ENCODE measurements at regions not wholly inside any gene's neighbourhood (a gene's known extent, or its start where the extent isn't known, plus 50 kb on each side); places are given as distances from the start of the nearest gene placed in this dataset.
A peak's percentile ranks its signal among the peaks of the same experiment; 100 is the strongest.

DNA sequence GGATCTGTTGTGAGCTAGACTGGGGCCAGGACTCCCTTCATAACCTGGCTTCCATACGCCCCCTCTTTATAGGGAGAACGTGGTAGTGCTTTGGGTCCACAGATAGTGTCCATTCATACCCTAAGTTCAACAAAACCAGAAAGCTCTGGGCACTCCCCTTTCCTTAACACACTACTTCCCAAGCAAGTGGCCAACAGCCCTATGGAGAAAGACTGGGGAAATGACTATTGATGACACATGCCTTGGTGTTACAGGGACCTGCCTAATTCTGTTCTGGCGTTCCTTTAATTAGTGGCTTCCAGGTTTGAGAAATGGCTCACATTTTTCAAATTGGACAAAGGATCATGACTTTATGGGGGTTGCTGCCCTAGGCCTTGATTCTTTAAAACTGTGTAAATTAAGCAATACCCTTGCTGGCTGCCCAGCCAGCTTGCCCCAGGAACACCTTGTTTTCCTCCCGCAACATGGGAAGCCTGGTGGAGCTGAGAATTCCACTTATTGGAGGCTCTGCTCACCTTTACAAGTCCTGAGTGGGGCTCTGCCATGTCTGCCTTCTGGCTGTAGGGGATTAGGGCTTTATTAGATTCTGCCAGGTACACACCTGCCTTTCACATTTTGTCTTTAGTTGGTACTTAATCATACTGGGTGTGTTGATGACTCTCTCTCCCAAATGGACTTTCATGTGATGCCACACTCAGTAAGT lies 61.1 kb downstream of the RGS12 start:
- Histone ChIP-seq H3K4me1 (ENCODE audit: control insufficient read depth, insufficient read depth, low read length) (no peaks in the 10 kb centered on the region), H3K9me3 (replicated peaks; ENCODE audit: control insufficient read depth, low read depth, low read length) (peaks cover 6% of the 10 kb centered on the region), H3K4me3 (ENCODE audit: low read length) (no peak overlapping the region), H3K36me3 (ENCODE audit: control insufficient read depth, insufficient read depth, low read length) (no peaks in the 10 kb centered on the region), H3K27me3 (ENCODE audit: control insufficient read depth, insufficient read depth, low read length) (no peaks in the 10 kb centered on the region), H3K27ac (ENCODE audit: low read length) (no peak overlapping the region)
- 91% methylated on average over 1 of the region's 4 CpGs for WGBS (ENCODE audit: insufficient coverage)
- no peak for DNase-seq

DNA sequence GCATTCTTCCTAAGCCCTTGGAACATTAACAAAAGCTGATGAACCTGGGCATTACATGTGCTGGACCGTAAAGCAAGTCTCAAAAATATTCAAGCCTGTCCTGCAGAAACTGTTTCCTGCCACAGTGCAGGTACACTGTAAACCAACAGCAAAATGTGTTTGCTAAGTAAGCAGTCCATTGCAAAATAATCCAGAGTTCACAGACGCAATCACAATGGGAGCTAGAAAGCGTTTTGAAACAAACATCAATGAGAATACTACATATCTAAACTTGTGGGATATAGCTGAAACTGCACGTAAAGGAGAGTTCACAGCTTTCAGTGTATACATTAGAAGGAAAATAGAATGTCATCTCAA lies 61.6 kb downstream of the RGS12 start:
- Histone ChIP-seq H3K4me3 (ENCODE audit: low read length) (no peak overlapping the region), H3K27ac (ENCODE audit: low read length) (no peak overlapping the region), H3K9me3 (replicated peaks; ENCODE audit: control insufficient read depth, low read depth, low read length) (peaks cover 6% of the 10 kb centered on the region), H3K4me1 (ENCODE audit: control insufficient read depth, insufficient read depth, low read length) (no peaks in the 10 kb centered on the region), H3K36me3 (ENCODE audit: control insufficient read depth, insufficient read depth, low read length) (no peaks in the 10 kb centered on the region), H3K27me3 (ENCODE audit: control insufficient read depth, insufficient read depth, low read length) (no peaks in the 10 kb centered on the region)
- DNase-seq, result no peak
- 43% methylated on average over 1 of the region's 4 CpGs for WGBS (ENCODE audit: insufficient coverage)

DNA sequence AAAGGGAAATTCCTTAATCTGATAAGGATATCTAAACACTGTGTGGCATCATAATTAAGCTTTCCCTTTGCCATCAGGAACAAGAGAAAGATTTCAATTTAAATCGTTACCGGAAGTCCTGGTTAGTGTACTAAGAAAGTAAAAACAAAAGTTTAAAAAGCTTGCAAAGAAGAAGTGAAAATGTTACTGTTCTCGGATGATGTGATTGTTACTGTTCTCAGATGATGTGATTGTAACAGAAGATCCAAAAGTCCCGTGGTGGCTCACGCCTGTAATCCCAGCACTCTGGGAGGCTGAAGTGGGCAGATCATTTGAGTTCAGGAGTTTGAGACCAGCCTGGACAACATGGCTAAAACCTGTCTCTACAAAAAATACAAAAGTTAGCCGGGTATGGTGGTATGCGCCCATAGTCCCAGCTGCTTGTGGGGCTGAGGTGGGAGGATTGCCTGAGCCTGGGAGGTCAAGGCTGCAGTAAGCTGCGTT lies 62.5 kb downstream of the RGS12 start:
- Histone ChIP-seq H3K9me3 (replicated peaks; ENCODE audit: control insufficient read depth, low read depth, low read length) (peaks cover 6% of the 10 kb centered on the region), H3K36me3 (ENCODE audit: control insufficient read depth, insufficient read depth, low read length) (no peaks in the 10 kb centered on the region), H3K4me3 (ENCODE audit: low read length) (no peak overlapping the region), H3K4me1 (ENCODE audit: control insufficient read depth, insufficient read depth, low read length) (no peaks in the 10 kb centered on the region), H3K27ac (ENCODE audit: low read length) (no peak overlapping the region), H3K27me3 (ENCODE audit: control insufficient read depth, insufficient read depth, low read length) (no peaks in the 10 kb centered on the region)
- DNase-seq, result no peak
- 94% methylated on average over 5 of the region's 8 CpGs for WGBS (ENCODE audit: insufficient coverage)

DNA sequence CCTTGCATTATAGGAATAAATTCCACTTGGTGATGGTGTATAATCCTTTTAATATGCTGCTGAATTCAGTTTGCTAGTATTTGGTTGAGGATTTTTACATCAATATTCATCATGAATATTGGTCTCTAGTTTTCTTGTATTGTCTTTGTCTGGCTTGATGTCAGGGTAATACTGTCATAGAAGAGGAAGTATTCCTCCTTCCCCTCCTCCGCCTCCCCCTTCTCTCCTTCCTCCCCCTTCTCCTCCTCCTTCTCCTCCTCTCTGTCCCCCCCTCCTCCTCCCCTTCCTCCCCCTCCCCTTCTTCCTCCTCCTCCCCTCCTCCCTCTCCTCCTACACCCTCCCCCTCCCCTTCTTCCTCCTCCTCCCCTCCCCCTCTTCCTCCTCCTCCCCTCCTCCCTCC lies 65.8 kb downstream of the RGS12 start:
- no CpG with 5 or more reads among the region's 1 CpG for WGBS (ENCODE audit: insufficient coverage)
- no peak overlapping the region for H3K27ac ChIP-seq (ENCODE audit: low read length)
- no peaks in the 10 kb centered on the region for H3K27me3 ChIP-seq (ENCODE audit: control insufficient read depth, insufficient read depth, low read length)
- peaks cover 5% of the 10 kb centered on the region for H3K4me1 ChIP-seq (ENCODE audit: control insufficient read depth, insufficient read depth, low read length)
- no peak overlapping the region for H3K4me3 ChIP-seq (ENCODE audit: low read length)
- peaks cover 2% of the 10 kb centered on the region for H3K9me3 ChIP-seq (replicated peaks; ENCODE audit: control insufficient read depth, low read depth, low read length)
- no peak for DNase-seq
- H3K36me3 ChIP-seq (ENCODE audit: control insufficient read depth, insufficient read depth, low read length), result no peaks in the 10 kb centered on the region

DNA sequence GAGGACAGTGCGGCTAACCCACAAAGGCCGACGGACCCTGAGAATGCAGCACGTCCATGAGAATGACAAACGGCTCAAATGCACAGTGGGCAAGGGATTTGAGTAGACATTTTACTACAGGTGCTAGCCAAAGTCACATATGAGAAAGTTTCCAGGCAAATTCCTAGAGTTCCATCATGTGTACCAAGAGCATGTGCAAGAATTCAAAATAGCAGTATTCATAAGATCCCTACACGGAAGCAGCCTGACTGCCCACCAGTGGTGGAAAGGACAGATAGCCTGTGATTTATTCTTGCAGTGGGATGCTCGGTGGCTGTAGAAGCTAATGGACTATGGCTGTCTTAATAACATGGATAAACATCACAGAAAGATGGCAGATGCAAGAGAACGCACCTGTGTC lies 68.0 kb downstream of the RGS12 start:
- 79% methylated on average over 2 of the region's 8 CpGs for WGBS (ENCODE audit: insufficient coverage)
- Histone ChIP-seq H3K4me3 (ENCODE audit: low read length) (no peak overlapping the region), H3K4me1 (ENCODE audit: control insufficient read depth, insufficient read depth, low read length) (peaks cover 18% of the 10 kb centered on the region), H3K9me3 (replicated peaks; ENCODE audit: control insufficient read depth, low read depth, low read length) (peaks cover 2% of the 10 kb centered on the region), H3K36me3 (ENCODE audit: control insufficient read depth, insufficient read depth, low read length) (no peaks in the 10 kb centered on the region), H3K27ac (ENCODE audit: low read length) (no peak overlapping the region), H3K27me3 (ENCODE audit: control insufficient read depth, insufficient read depth, low read length) (no peaks in the 10 kb centered on the region)
- DNase-seq, result no peak

DNA sequence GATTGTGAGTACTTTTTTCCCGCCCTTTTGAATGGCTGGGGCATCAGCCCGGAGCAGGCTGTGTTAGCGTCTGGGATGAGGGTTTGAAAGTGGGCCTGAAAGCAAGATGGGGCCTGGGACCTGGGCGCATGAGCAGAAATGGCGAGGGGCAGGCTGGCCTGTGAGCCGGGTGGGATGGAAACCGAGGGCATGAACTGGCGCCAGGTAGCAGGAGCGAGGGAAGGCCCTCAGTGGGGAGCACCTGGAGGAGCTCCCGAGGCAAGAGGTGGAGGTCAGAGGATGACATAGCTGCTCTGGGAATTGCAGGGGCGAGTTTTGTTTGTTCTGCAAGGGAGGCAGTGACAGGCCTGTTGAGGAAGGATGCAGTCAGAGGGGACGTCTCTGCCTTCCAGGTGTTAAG lies 68.6 kb downstream of the RGS12 start:
- H3K27me3 ChIP-seq (ENCODE audit: control insufficient read depth, insufficient read depth, low read length), result no peaks in the 10 kb centered on the region

DNA sequence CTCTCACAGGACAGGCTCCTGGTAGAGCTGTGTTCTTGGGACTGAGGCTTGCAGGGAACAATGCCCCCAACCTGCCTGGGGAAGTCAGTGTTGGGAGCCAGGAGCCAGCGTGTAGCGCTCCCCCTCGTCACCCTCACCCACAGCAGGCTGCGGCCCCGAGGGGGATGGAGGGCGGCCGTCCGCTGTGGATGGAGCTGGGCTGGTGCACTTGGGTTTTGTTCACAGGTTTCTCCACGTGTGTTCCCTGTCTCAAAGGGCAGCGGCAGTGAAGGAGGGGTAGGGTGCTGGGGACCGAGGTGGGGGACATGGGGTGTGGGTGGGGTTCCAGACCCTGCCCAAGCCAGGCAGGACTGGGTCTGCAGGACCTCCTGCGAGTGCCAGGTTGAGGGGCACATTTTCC lies 69.1 kb downstream of the RGS12 start:
- H3K36me3 ChIP-seq (ENCODE audit: control insufficient read depth, insufficient read depth, low read length), result no peaks in the 10 kb centered on the region
- H3K27me3 ChIP-seq (ENCODE audit: control insufficient read depth, insufficient read depth, low read length), result no peaks in the 10 kb centered on the region
- no peaks in the 10 kb centered on the region for H3K9me3 ChIP-seq (replicated peaks; ENCODE audit: control insufficient read depth, low read depth, low read length)
- 96% methylated on average over 3 of the region's 12 CpGs for WGBS (ENCODE audit: insufficient coverage)
- no peak for DNase-seq
- no peak overlapping the region for H3K27ac ChIP-seq (ENCODE audit: low read length)
- no peak overlapping the region for H3K4me3 ChIP-seq (ENCODE audit: low read length)
- peaks cover 29% of the 10 kb centered on the region for H3K4me1 ChIP-seq (ENCODE audit: control insufficient read depth, insufficient read depth, low read length)

More for the DNA sequence above, 68.6 kb downstream of the RGS12 start:
- Histone ChIP-seq H3K9me3 (replicated peaks; ENCODE audit: control insufficient read depth, low read depth, low read length) (peaks cover 2% of the 10 kb centered on the region), H3K36me3 (ENCODE audit: control insufficient read depth, insufficient read depth, low read length) (no peaks in the 10 kb centered on the region), H3K27ac (ENCODE audit: low read length) (no peak overlapping the region), H3K4me3 (ENCODE audit: low read length) (no peak overlapping the region), H3K4me1 (ENCODE audit: control insufficient read depth, insufficient read depth, low read length) (peaks cover 24% of the 10 kb centered on the region)
- DNase-seq, result no peak
- WGBS (ENCODE audit: insufficient coverage), result 85% methylated on average over 12 of the region's 12 CpGs

DNA sequence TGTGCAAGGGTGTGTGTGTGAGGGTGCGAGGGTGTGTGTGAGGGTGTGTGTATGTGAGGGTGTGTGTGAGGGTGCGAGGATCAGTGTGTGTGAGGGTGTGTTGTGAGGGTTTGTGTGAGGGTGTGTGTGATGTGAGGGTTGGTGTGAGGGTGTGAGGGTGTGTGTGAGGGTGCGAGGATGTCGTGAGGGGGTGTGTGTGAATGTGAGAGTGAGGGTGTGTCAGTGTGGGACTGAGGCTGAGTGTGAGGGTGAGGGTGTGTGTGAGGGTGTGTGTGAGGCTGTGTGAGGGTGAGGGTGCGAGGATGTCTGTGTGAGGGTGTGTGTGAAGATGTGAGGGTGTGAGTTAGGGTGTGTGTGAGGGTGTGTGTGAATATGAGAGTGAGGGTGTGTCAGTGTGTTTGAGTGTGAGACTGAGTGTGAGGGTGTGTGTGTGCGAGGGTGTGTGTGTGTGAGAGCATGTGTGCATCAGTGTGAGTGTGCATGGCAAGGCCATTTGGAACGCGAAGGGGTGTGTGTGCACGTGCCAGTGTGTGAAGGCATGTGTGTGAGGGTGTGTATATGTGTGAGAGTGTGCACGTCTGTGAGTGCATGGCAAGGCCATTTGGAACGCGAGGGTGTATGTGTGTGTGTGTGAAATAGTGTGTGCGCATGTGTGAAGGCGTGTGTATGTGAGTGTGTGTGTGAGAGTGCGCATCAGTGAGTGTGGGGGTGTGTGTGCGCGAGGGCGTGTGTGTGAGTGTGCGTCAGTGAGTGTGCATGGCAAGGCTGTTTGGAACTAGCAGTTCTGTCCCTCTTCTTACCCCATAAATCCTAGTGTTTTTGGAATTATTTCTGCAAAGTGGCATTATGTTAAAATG lies 69.8 kb downstream of the RGS12 start:
- Histone ChIP-seq H3K27ac (ENCODE audit: low read length) (no peak overlapping the region), H3K4me3 (ENCODE audit: low read length) (no peak overlapping the region), H3K9me3 (replicated peaks; ENCODE audit: control insufficient read depth, low read depth, low read length) (no peaks in the 10 kb centered on the region), H3K36me3 (ENCODE audit: control insufficient read depth, insufficient read depth, low read length) (no peaks in the 10 kb centered on the region), H3K4me1 (ENCODE audit: control insufficient read depth, insufficient read depth, low read length) (peaks cover 37% of the 10 kb centered on the region), H3K27me3 (ENCODE audit: control insufficient read depth, insufficient read depth, low read length) (no peaks in the 10 kb centered on the region)
- no peak for DNase-seq
- 94% methylated on average over 15 of the region's 19 CpGs for WGBS (ENCODE audit: insufficient coverage)

DNA sequence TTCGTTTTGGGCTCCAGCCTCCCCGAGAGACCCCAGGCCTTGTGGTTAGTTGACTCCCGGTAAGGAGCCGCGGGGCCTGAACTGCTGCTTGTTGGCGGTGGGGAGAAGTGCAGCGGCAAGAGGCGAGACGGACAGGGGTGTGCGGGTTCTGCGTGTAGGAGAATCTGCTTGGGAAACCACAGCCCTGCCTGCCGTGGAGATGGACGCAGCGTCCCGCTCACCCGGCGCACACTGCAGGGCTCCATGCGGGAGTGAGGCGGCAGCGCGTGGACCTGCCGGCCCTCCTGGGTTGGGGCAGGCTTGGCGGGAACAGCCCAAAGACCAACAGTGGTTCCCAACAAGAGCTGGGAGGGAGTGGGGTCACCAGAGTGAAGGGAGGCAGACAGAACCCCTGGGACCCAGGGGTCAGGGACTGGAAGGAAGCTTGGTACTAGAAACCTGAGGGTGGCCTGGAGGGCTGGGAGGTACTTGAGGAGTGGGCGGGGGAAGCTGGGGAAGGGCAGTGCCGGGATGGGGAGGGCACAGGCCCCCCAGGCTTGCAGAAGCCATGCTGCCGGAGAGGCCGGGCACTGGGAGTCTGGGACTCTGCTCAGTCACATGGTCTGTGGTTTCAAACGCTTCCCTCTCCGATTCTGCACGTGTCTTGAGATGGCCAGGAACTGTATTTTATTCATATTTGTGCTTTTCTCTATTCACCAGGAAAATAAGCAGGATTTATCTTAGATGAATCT lies 70.8 kb downstream of the RGS12 start:
- peak; percentile 41 for DNase-seq
- Histone ChIP-seq H3K27me3 (ENCODE audit: control insufficient read depth, insufficient read depth, low read length) (no peaks in the 10 kb centered on the region), H3K4me3 (ENCODE audit: low read length) (no peak overlapping the region), H3K9me3 (replicated peaks; ENCODE audit: control insufficient read depth, low read depth, low read length) (no peaks in the 10 kb centered on the region), H3K27ac (ENCODE audit: low read length) (no peak overlapping the region), H3K36me3 (ENCODE audit: control insufficient read depth, insufficient read depth, low read length) (no peaks in the 10 kb centered on the region), H3K4me1 (ENCODE audit: control insufficient read depth, insufficient read depth, low read length) (peaks cover 44% of the 10 kb centered on the region)
- 71% methylated on average over 20 of the region's 30 CpGs for WGBS (ENCODE audit: insufficient coverage)

DNA sequence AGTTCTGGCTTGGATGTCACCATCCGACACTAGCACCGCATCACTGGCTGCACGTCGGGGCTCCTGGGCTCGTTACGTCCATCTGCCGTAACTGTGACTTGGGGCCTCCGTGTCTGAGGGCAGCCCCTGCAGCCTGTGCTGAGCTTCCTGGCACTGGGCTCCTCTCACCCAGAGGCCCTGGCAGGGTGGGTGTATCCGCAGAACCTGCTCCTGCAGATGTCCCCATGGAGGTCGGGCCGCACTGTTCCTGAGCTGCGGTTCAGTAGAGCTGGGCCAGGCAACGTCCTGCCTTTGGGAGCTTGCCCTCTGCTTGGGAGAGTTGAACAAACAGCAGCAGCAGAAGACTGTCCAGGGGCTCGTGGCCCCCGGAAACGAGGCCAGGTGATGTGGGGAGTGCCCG lies 71.4 kb downstream of the RGS12 start:
- Histone ChIP-seq H3K4me1 (ENCODE audit: control insufficient read depth, insufficient read depth, low read length) (peaks cover 50% of the 10 kb centered on the region), H3K36me3 (ENCODE audit: control insufficient read depth, insufficient read depth, low read length) (no peaks in the 10 kb centered on the region), H3K27me3 (ENCODE audit: control insufficient read depth, insufficient read depth, low read length) (no peaks in the 10 kb centered on the region), H3K4me3 (ENCODE audit: low read length) (no peak overlapping the region), H3K27ac (ENCODE audit: low read length) (no peak overlapping the region), H3K9me3 (replicated peaks; ENCODE audit: control insufficient read depth, low read depth, low read length) (no peaks in the 10 kb centered on the region)
- 56% methylated on average over 17 of the region's 17 CpGs for WGBS (ENCODE audit: insufficient coverage)
- DNase-seq, result no peak

Data from muscle of leg (tissue), 3 donors.